ENCODE measurements at regions not wholly inside any gene's neighbourhood (a gene's known extent, or its start where the extent isn't known, plus 50 kb on each side); places are given as distances from the start of the nearest gene placed in this dataset.

- no peak for TF ChIP-seq EGR1 (IDR thresholded peaks at IDR 0.05)
- no peak for TF ChIP-seq CEBPB (IDR thresholded peaks at IDR 0.05)
Observed at GRCh38 chr3:10615715-10616114, 110.3 kb upstream of the ATP2B2 start.

- TF ChIP-seq CEBPB (IDR thresholded peaks at IDR 0.05): no peak
- TF ChIP-seq EP300 (IDR thresholded peaks at IDR 0.05; ENCODE audit: borderline replicate concordance): no peak
- TF ChIP-seq NFIC (IDR thresholded peaks at IDR 0.05): no peak
- no peak for TF ChIP-seq TCF12 (IDR thresholded peaks at IDR 0.05; ENCODE audit: low read depth)
- no peak for TF ChIP-seq YY1 (IDR thresholded peaks at IDR 0.05; ENCODE audit: low read depth)
- no peak for TF ChIP-seq EGR1 (IDR thresholded peaks at IDR 0.05)
- no peak for TF ChIP-seq RAD21 (IDR thresholded peaks at IDR 0.05; ENCODE audit: low read depth)
- no peak for TF ChIP-seq ZBTB7A (IDR thresholded peaks at IDR 0.05; ENCODE audit: low read depth)
- TF ChIP-seq TEAD4 (IDR thresholded peaks at IDR 0.05): no peak
- no peak for TF ChIP-seq MAX (IDR thresholded peaks at IDR 0.05)
Observed at GRCh38 chr3:10616321-10616720, 110.9 kb upstream of the ATP2B2 start.

GRCh38 chr3:10619989-10620832 lies 114.8 kb upstream of the ATP2B2 start:
- TF ChIP-seq TAF1 (IDR thresholded peaks at IDR 0.05; ENCODE audit: low read depth) (no peak), USF1 (IDR thresholded peaks at IDR 0.05) (no peak), YY1 (IDR thresholded peaks at IDR 0.05; ENCODE audit: low read depth) (no peak), TCF12 (IDR thresholded peaks at IDR 0.05; ENCODE audit: low read depth) (no peak), REST (IDR thresholded peaks at IDR 0.05; ENCODE audit: low read depth) (no peak), MAX (IDR thresholded peaks at IDR 0.05) (no peak), FOXM1 (IDR thresholded peaks at IDR 0.05; ENCODE audit: borderline replicate concordance, low read depth) (no peak), CEBPB (IDR thresholded peaks at IDR 0.05) (no peak), EGR1 (IDR thresholded peaks at IDR 0.05) (no peak), CREB1 (IDR thresholded peaks at IDR 0.05; ENCODE audit: low read depth) (no peak), NFIC (IDR thresholded peaks at IDR 0.05) (no peak), ZBTB7A (IDR thresholded peaks at IDR 0.05; ENCODE audit: low read depth) (no peak), RAD21 (IDR thresholded peaks at IDR 0.05; ENCODE audit: low read depth) (no peak), EP300 (IDR thresholded peaks at IDR 0.05; ENCODE audit: borderline replicate concordance) (no peak), TEAD4 (IDR thresholded peaks at IDR 0.05) (no peak)

- TF ChIP-seq USF1 (IDR thresholded peaks at IDR 0.05) (no peak), EP300 (IDR thresholded peaks at IDR 0.05; ENCODE audit: borderline replicate concordance) (no peak), CREB1 (IDR thresholded peaks at IDR 0.05; ENCODE audit: low read depth) (no peak), ZBTB7A (IDR thresholded peaks at IDR 0.05; ENCODE audit: low read depth) (no peak), FOXM1 (IDR thresholded peaks at IDR 0.05; ENCODE audit: borderline replicate concordance, low read depth) (no peak), NFIC (IDR thresholded peaks at IDR 0.05) (no peak), MAX (IDR thresholded peaks at IDR 0.05) (no peak), EGR1 (IDR thresholded peaks at IDR 0.05) (no peak), TEAD4 (IDR thresholded peaks at IDR 0.05) (no peak), CEBPB (IDR thresholded peaks at IDR 0.05) (no peak)
Observed at GRCh38 chr3:10620833-10621082, 115.4 kb upstream of the ATP2B2 start.

GRCh38 chr3:10623578-10624275 lies 118.3 kb upstream of the ATP2B2 start:
- TF ChIP-seq MAX (IDR thresholded peaks at IDR 0.05) (no peak), YY1 (IDR thresholded peaks at IDR 0.05; ENCODE audit: low read depth) (no peak), FOXM1 (IDR thresholded peaks at IDR 0.05; ENCODE audit: borderline replicate concordance, low read depth) (no peak)

GRCh38 chr3:10625323-10625722 lies 119.9 kb upstream of the ATP2B2 start:
- no peak for TF ChIP-seq TEAD4 (IDR thresholded peaks at IDR 0.05)
- no peak for TF ChIP-seq CREB1 (IDR thresholded peaks at IDR 0.05; ENCODE audit: low read depth)
- no peak for TF ChIP-seq CEBPB (IDR thresholded peaks at IDR 0.05)
- TF ChIP-seq TAF1 (IDR thresholded peaks at IDR 0.05; ENCODE audit: low read depth): no peak
- no peak for TF ChIP-seq RAD21 (IDR thresholded peaks at IDR 0.05; ENCODE audit: low read depth)
- TF ChIP-seq REST (IDR thresholded peaks at IDR 0.05; ENCODE audit: low read depth): no peak
- TF ChIP-seq YY1 (IDR thresholded peaks at IDR 0.05; ENCODE audit: low read depth): no peak
